ENCODE measurements at regions not wholly inside any gene's neighbourhood (a gene's known extent, or its start where the extent isn't known, plus 50 kb on each side); places are given as distances from the start of the nearest gene placed in this dataset.
A peak's percentile ranks its signal among the peaks of the same experiment; 100 is the strongest.

GRCh38 chr13:90534617-90535370 is 812.7 kb upstream of the MIR17HG start:
- H3K4me3 ChIP-seq, result no peak overlapping the region
- TF ChIP-seq EZH2 (IDR thresholded peaks at IDR 0.05; ENCODE audit: low read depth), result no peak
- TF ChIP-seq CTCF (conservative IDR thresholded peaks at IDR 0.05), result no peak
- H3K27me3 ChIP-seq (ENCODE audit: insufficient read depth, low read depth), result no peaks in the 10 kb centered on the region
- no peaks in the 10 kb centered on the region for H3K36me3 ChIP-seq (ENCODE audit: low read depth)
- no peak overlapping the region for H3K27ac ChIP-seq
- intact Hi-C loops (cut with micrococcal nuclease; ENCODE audit: unreplicated experiment), result no loop called here
- H3F3A ChIP-seq (ENCODE audit: insufficient read depth, low read depth), result no peaks in the 10 kb centered on the region
- no peaks in the 10 kb centered on the region for H3K4me1 ChIP-seq (replicated peaks; ENCODE audit: insufficient read depth)
- H3K4me2 ChIP-seq, result no peak overlapping the region
- ChIA-PET POLR2A (ENCODE audit: unreplicated experiment) (no interaction called here), CTCF (no interaction called here)
- no peaks in the 10 kb centered on the region for H4K20me1 ChIP-seq (ENCODE audit: insufficient read depth)
- DNase-seq, result no peak
- H2AFZ ChIP-seq, result 0 out of 2 replicates have a peak overlapping the region, but pooled peaks have one; percentile 31
- no peaks in the 10 kb centered on the region for H3K9me3 ChIP-seq (ENCODE audit: insufficient read depth, low read depth)
- no peaks in the 10 kb centered on the region for H3K79me2 ChIP-seq (ENCODE audit: low read depth)
- no peaks in the 10 kb centered on the region; the same call in 1 of the 2 replicates for H3K9me2 ChIP-seq (ENCODE audit: insufficient read depth)
- BruUV-seq (replicated peaks), result no TSS peak

- POLR2A ChIA-PET (ENCODE audit: unreplicated experiment), result interaction anchor here (0.6 kb wide), 1 partner anchor 37 kb away, joined by 3 read pairs; no protein-coding TSS in a partner anchor
- no TSS peak for BruUV-seq (replicated peaks)
- no peak overlapping the region for H2AFZ ChIP-seq
- H3K9me2 ChIP-seq (ENCODE audit: insufficient read depth), result no peaks in the 10 kb centered on the region
- TF ChIP-seq EZH2 (IDR thresholded peaks at IDR 0.05; ENCODE audit: low read depth) (no peak), CTCF (conservative IDR thresholded peaks at IDR 0.05) (no peak)
- H3K27me3 ChIP-seq (ENCODE audit: insufficient read depth, low read depth), result no peaks in the 10 kb centered on the region
- H3F3A ChIP-seq (ENCODE audit: insufficient read depth, low read depth), result no peaks in the 10 kb centered on the region
- intact Hi-C loops (cut with micrococcal nuclease; ENCODE audit: unreplicated experiment), result no loop called here
- no peaks in the 10 kb centered on the region for H3K9me3 ChIP-seq (ENCODE audit: insufficient read depth, low read depth)
- CTCF ChIA-PET, result no interaction called here
- H3K79me2 ChIP-seq (ENCODE audit: low read depth), result no peaks in the 10 kb centered on the region
- H3K4me3 ChIP-seq, result no peak overlapping the region
- no peak overlapping the region for H3K27ac ChIP-seq
- no peak overlapping the region for H3K4me2 ChIP-seq
- no peaks in the 10 kb centered on the region for H4K20me1 ChIP-seq (ENCODE audit: insufficient read depth)
- no peak for DNase-seq
- no peaks in the 10 kb centered on the region for H3K4me1 ChIP-seq (replicated peaks; ENCODE audit: insufficient read depth)
- H3K36me3 ChIP-seq (ENCODE audit: low read depth), result no peaks in the 10 kb centered on the region
Measured at GRCh38 chr13:90535421-90535820, 812.1 kb upstream of the MIR17HG start.

GRCh38 chr13:90538063-90538462 is 809.4 kb upstream of the MIR17HG start:
- no peaks in the 10 kb centered on the region for H3F3A ChIP-seq (ENCODE audit: insufficient read depth, low read depth)

More at GRCh38 chr13:90538063-90538462, 809.4 kb upstream of the MIR17HG start:
- Histone ChIP-seq H3K9me3 (ENCODE audit: insufficient read depth, low read depth) (no peaks in the 10 kb centered on the region), H4K20me1 (ENCODE audit: insufficient read depth) (no peaks in the 10 kb centered on the region), H3K27ac (no peak overlapping the region), H3K36me3 (ENCODE audit: low read depth) (no peaks in the 10 kb centered on the region), H3K4me3 (no peak overlapping the region), H3K27me3 (ENCODE audit: insufficient read depth, low read depth) (no peaks in the 10 kb centered on the region), H2AFZ (no peak overlapping the region), H3K79me2 (ENCODE audit: low read depth) (no peaks in the 10 kb centered on the region), H3K4me2 (no peak overlapping the region), H3K9me2 (ENCODE audit: insufficient read depth) (no peaks in the 10 kb centered on the region), H3K4me1 (replicated peaks; ENCODE audit: insufficient read depth) (no peaks in the 10 kb centered on the region)
- CTCF ChIA-PET, result no interaction called here
- POLR2A ChIA-PET (ENCODE audit: unreplicated experiment), result no interaction called here
- TF ChIP-seq CTCF (conservative IDR thresholded peaks at IDR 0.05) (no peak), EZH2 (IDR thresholded peaks at IDR 0.05; ENCODE audit: low read depth) (no peak)
- no peak for DNase-seq
- intact Hi-C loops (cut with micrococcal nuclease; ENCODE audit: unreplicated experiment), result no loop called here
- no TSS peak for BruUV-seq (replicated peaks)
